Psoas muscle (tissue), 7 donors: ENCODE measurements at regions not wholly inside any gene's neighbourhood (a gene's known extent, or its start where the extent isn't known, plus 50 kb on each side); places are given as distances from the start of the nearest gene placed in this dataset.

Experiments
- ATAC-seq, 4 donors: fragments of 200-7000 bp; cut with Tn5 transposase; one replicate each; pipeline ENCODE4 v1.9.1; 2020; ENCODE audit warnings: moderate library complexity in 3 of 4, mild to moderate bottlenecking in 2 of 4
- DNase-seq, 2 donors: peaks; one replicate each; pipeline ENCODE4 v3.0.0-alpha.2; 2020
- H3K27ac ChIP-seq: fragments of 200-600 bp; one replicate; pipeline ENCODE4 v1.8.0; 2022
- H3K27me3 ChIP-seq, 3 donors: fragments of 200-600 bp in 1 of 3; one replicate each; pipeline versions ENCODE4 v1.6.1 to v1.8.0; 2013 to 2022; ENCODE audit warnings: low read length in 2 of 3, mild to moderate bottlenecking in 2 of 3, moderate library complexity in 1 of 3; ENCODE audit not compliant: insufficient read depth in 3 of 3
- H3K36me3 ChIP-seq, 2 donors: fragments of 200-600 bp in 1 of 2; one replicate each; pipeline versions ENCODE4 v1.6.1 to v1.8.0; 2013 to 2022; ENCODE audit warnings: low read depth in 1 of 2, mild to moderate bottlenecking in 1 of 2, moderate library complexity in 1 of 2; ENCODE audit not compliant: insufficient read depth in 1 of 2
- H3K4me1 ChIP-seq: fragments of 200-600 bp; one replicate; pipeline ENCODE4 v1.8.0; 2022
- H3K4me3 ChIP-seq: fragments of 200-600 bp; one replicate; pipeline ENCODE4 v1.8.0; 2022; ENCODE audit warnings: mild to moderate bottlenecking
- H3K9me3 ChIP-seq: fragments of 200-600 bp; one replicate; pipeline ENCODE4 v1.8.0; 2022
- WGBS, 3 donors: extraction: QIAGEN DNeasy Blood & Tissue Kit; methylation state at CpG; one replicate each; pipeline versions ENCODE4 v1.1.6 to v1.1.7; 2013; 5-methylcytosine and 5-hydroxymethylcytosine counted together
- intact Hi-C, 2 donors: fragments of 100-400 bp; cut with DNase I; formaldehyde crosslinking; loops; one replicate each; pipeline versions ENCODE4 v1.11.0 to v1.14.2; 2022
- TF ChIP-seq, protein P1 (sequence below): fragments of 200-600 bp; IDR thresholded peaks from one replicate; pipeline ENCODE4 v1.8.0; 2022; ENCODE audit warnings: antibody characterized with exemption
- donor health status: healthy with polysubstance abuse.
- donor health status: DM: no; HTN: no; CAD: no; lungs with moderate emphysema.
- donor health status: Bipolar disorder and iron deficiency.
- donor health status: healthy.
- donor health status: DM: yes; HTN: yes; CAD: no.
- donor health status: DM: no; HTN: no; CAD: no.
- donor health status: DM: yes; HTN: yes; CAD: no.

DNA sequence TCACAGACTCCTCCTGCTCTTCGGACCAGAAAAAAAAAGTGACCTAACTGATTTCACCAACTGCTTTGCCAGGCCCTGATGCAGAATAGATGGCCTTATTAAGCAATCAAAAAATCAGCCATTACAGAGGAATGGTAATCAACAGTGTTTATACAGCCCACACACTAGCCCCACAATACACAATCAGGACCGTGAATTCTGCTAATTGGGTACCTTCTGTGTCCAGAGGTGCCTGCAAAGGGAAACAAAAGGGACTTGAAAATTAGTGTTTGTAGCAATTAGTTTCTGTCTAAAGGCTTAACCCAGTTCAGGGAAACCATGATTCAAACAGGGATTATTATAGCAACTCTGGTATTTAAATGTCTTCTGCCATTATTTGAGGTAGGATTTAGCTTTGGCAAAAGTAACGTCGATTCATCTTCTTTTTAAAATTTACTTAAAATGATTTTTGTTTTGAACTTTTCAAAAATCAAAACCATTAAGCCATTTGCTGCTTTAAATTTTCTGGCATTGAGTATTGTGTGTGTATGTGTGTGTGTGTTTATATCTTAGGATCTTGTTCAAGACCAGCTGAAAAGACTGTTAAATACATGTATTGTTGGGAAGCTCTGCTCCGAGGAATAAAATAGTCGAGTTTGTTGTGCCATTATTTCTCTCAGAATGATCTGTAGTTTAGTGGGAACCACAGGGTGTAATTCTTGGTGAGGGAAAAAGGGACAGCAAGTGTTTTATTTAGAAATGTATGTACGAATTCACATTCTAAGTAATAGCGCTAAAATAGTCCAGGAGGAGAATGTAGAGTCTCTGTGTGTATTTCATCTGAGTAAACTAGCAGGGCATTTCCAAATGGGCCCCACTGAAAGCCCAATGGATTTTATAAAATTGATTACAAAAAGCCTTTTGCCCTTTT, 156.1 kb downstream of the PTCSC3 start:
- Histone ChIP-seq H3K4me3 (no peak overlapping the region), H3K36me3 (no peaks in the 10 kb centered on the region), H3K9me3 (no peaks in the 10 kb centered on the region), H3K27ac (no peak overlapping the region), H3K27me3 (no peaks in the 10 kb centered on the region), H3K4me1 (no peaks in the 10 kb centered on the region)
- 74 to 80% (median 75%) methylated on average over 8 of the region's 8 CpGs for WGBS, 3 donors
- intact Hi-C loops = no loop called here
- ATAC-seq = no peak
- TF ChIP-seq, protein P1, sequence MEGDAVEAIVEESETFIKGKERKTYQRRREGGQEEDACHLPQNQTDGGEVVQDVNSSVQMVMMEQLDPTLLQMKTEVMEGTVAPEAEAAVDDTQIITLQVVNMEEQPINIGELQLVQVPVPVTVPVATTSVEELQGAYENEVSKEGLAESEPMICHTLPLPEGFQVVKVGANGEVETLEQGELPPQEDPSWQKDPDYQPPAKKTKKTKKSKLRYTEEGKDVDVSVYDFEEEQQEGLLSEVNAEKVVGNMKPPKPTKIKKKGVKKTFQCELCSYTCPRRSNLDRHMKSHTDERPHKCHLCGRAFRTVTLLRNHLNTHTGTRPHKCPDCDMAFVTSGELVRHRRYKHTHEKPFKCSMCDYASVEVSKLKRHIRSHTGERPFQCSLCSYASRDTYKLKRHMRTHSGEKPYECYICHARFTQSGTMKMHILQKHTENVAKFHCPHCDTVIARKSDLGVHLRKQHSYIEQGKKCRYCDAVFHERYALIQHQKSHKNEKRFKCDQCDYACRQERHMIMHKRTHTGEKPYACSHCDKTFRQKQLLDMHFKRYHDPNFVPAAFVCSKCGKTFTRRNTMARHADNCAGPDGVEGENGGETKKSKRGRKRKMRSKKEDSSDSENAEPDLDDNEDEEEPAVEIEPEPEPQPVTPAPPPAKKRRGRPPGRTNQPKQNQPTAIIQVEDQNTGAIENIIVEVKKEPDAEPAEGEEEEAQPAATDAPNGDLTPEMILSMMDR = no peak
- no peak for DNase-seq

- Histone ChIP-seq H3K27me3 (no peaks in the 10 kb centered on the region), H3K4me3 (no peak overlapping the region), H3K36me3 (no peaks in the 10 kb centered on the region), H3K27ac (no peak overlapping the region), H3K4me1 (no peaks in the 10 kb centered on the region), H3K9me3 (no peaks in the 10 kb centered on the region)
- intact Hi-C loops = no loop called here
- WGBS, 3 donors = 86 to 91% (median 90%) methylated on average over 5 of the region's 5 CpGs
- ATAC-seq (no peak), DNase-seq (no peak)
- TF ChIP-seq, protein P1 = no peak
These were observed 157.4 kb downstream of the PTCSC3 start for GRCh38 chr14:36019126-36019525.

DNA sequence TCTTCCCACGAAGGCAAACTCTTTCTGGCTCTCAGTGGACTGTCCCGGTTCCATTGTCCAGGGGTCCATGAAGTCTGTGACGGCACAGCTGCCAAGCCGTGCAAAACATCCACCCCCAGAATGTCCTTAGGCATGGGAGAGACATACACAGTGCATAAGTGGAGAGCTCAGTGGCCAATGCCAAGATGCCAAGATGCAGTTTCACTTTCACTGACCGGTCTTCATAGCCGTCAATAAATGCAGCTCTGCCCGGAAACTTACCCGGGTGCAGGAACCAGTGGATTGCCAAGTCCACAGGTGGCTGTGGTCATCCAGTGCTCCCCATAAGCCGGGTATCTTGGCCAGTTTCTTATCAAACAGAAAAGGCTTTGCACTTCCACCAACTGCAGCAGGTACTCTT, 162.3 kb downstream of the PTCSC3 start:
- Histone ChIP-seq H3K36me3 (no peaks in the 10 kb centered on the region), H3K4me3 (no peak overlapping the region), H3K27me3 (no peaks in the 10 kb centered on the region), H3K27ac (no peak overlapping the region), H3K4me1 (no peaks in the 10 kb centered on the region), H3K9me3 (no peaks in the 10 kb centered on the region)
- intact Hi-C loops = no loop called here
- WGBS, 3 donors = 64 to 72% (median 66%) methylated on average over 9 of the region's 9 CpGs
- ATAC-seq (no peak), DNase-seq (no peak)
- TF ChIP-seq, protein P1 = no peak

DNA sequence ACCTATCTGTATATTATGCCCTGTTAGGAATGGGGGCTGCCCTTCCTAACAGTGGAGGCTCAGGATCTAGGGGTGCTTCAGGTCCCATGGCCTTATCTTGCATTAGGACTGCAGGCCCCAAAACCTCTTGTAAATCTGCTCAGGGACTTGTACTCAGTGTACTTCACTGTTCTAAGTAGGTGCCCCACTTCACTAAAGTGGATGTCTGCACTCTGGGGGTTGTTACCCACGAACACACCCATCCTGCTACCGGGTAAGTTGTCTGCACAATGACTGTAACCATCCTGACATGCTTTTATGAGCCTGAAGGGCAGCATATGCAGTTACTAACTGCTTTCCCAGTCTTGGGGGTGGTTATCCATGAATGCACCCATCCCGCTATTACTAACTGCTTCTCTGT, 163.0 kb downstream of the PTCSC3 start:
- Histone ChIP-seq H3K27me3 (no peaks in the 10 kb centered on the region), H3K9me3 (no peaks in the 10 kb centered on the region), H3K27ac (no peak overlapping the region), H3K4me1 (no peaks in the 10 kb centered on the region), H3K4me3 (no peak overlapping the region), H3K36me3 (no peaks in the 10 kb centered on the region)
- ATAC-seq (no peak), DNase-seq (no peak)
- intact Hi-C loops = no loop called here
- WGBS, 3 donors = 73 to 90% (median 80%) methylated on average over 3 of the region's 3 CpGs
- TF ChIP-seq, protein P1 = no peak
